ENCODE measurements at regions not wholly inside any gene's neighbourhood (a gene's known extent, or its start where the extent isn't known, plus 50 kb on each side); places are given as distances from the start of the nearest gene placed in this dataset.

DNA sequence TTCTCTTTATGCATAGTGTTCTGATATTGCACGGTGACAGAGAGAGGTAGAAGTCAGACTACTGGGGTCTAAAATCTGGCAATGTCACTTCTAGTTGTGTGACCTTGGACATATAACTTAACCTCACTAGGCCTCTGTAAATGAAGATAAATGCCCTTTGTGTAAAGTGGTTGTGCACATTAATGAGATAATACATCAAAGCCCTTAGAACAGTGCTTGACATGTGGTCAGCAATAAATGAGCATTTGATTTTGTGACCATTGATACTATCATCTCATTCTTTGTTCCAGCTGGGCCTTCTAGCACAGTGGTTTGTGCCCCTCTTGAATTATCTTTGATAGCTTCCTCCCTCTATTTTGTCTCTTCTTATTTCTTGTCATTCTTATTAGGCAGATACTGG is 74.1 kb upstream of the C10orf90 start:
- TF ChIP-seq, protein P1, sequence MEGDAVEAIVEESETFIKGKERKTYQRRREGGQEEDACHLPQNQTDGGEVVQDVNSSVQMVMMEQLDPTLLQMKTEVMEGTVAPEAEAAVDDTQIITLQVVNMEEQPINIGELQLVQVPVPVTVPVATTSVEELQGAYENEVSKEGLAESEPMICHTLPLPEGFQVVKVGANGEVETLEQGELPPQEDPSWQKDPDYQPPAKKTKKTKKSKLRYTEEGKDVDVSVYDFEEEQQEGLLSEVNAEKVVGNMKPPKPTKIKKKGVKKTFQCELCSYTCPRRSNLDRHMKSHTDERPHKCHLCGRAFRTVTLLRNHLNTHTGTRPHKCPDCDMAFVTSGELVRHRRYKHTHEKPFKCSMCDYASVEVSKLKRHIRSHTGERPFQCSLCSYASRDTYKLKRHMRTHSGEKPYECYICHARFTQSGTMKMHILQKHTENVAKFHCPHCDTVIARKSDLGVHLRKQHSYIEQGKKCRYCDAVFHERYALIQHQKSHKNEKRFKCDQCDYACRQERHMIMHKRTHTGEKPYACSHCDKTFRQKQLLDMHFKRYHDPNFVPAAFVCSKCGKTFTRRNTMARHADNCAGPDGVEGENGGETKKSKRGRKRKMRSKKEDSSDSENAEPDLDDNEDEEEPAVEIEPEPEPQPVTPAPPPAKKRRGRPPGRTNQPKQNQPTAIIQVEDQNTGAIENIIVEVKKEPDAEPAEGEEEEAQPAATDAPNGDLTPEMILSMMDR (IDR thresholded peaks at IDR 0.05): no peak
- no peak for TF ChIP-seq POLR2A (IDR thresholded peaks at IDR 0.05)

Data from prostate gland (tissue), 2 donors.